ENCODE measurements at regions not wholly inside any gene's neighbourhood (a gene's known extent, or its start where the extent isn't known, plus 50 kb on each side); places are given as distances from the start of the nearest gene placed in this dataset.

DNA sequence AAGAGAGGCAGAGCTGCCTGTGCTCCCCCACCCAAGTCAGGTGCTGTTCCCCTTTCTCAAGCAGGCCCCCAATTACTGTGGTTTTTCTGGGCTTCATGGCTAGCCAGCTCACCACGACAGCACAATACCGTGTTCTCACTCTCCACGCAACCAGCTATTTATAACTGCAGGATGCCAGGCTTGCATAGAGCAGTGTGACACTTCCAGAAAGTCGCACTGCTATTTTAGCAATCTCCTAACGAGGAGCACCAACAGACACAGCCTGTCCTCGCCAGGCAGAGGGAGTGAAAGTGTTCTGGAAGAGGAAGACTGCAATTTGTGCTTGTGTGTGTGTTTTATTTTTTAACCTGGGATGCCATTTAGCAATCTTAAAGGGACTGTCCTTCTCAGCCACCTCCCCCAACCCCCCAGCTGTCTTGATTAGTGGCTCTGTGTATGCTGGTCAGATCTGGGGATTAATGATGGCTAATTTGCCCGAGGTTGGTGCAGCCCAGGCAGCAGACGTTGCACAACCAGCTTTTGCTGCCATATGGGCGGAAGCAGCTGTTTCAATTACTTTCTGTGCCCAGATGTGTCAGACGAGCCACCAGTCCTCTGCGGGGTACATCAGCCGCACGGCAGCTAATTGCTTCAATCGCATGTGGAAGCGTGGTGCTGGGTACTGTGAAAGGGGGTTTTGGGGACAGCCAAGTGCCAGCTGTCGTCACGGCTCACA, 268.0 kb upstream of the ARRDC4 start:
- TF ChIP-seq USF2 (IDR thresholded peaks at IDR 0.05; ENCODE audit: low read depth, low read length) (no peak), POLR2A (IDR thresholded peaks at IDR 0.05; ENCODE audit: low read depth, low read length) (no peak), NFE2L2 (IDR thresholded peaks at IDR 0.05; ENCODE audit: low read depth, low read length) (no peak), RCOR1 (IDR thresholded peaks at IDR 0.05; ENCODE audit: insufficient replicate concordance, low read length) (no peak), RFX5 (IDR thresholded peaks at IDR 0.05; ENCODE audit: low read depth, low read length) (no peak), FOS (IDR thresholded peaks at IDR 0.05; ENCODE audit: low read depth, low read length) (no peak), BHLHE40 (IDR thresholded peaks at IDR 0.05; ENCODE audit: low read depth, low read length) (no peak), MXI1 (IDR thresholded peaks at IDR 0.05; ENCODE audit: borderline replicate concordance, low read depth, low read length) (no peak), CTCF (conservative IDR thresholded peaks at IDR 0.05; ENCODE audit: low read depth, low read length) (no peak), CHD1 (IDR thresholded peaks at IDR 0.05; ENCODE audit: low read depth, low read length) (no peak)
- TF ChIP-seq, protein P1, sequence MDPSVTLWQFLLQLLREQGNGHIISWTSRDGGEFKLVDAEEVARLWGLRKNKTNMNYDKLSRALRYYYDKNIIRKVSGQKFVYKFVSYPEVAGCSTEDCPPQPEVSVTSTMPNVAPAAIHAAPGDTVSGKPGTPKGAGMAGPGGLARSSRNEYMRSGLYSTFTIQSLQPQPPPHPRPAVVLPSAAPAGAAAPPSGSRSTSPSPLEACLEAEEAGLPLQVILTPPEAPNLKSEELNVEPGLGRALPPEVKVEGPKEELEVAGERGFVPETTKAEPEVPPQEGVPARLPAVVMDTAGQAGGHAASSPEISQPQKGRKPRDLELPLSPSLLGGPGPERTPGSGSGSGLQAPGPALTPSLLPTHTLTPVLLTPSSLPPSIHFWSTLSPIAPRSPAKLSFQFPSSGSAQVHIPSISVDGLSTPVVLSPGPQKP (IDR thresholded peaks at IDR 0.05; ENCODE audit: borderline replicate concordance, low read depth, low read length), result no peak
- Histone ChIP-seq H4K8ac (ENCODE audit: low read depth in 2 of 2, low read length in 2 of 2) (no peak overlapping the region), H2AK5ac (ENCODE audit: low read depth, low read length) (no peak overlapping the region), H2AFZ (replicated peaks; ENCODE audit: low read length, poor library complexity) (no peak overlapping the region), H3K14ac (replicated peaks; ENCODE audit: low read depth, low read length) (no peak overlapping the region), H3K4me2 (ENCODE audit: low read depth, low read length) (no peak overlapping the region), H3K9ac (ENCODE audit: low read depth, low read length) (no peak overlapping the region), H3K27ac (ENCODE audit: insufficient read depth, low read length) (no peak overlapping the region), H3K4me1 (ENCODE audit: control insufficient read depth, insufficient read depth, low read length) (no peaks in the 10 kb centered on the region), H3K9me3 (ENCODE audit: control insufficient read depth, insufficient read depth, low read length) (peaks cover 28% of the 10 kb centered on the region), H2BK15ac (ENCODE audit: low read depth, low read length) (no peak overlapping the region), H3K79me1 (ENCODE audit: low read depth in 1 of 2, low read length in 2 of 2) (no peaks in the 10 kb centered on the region), H4K91ac (ENCODE audit: insufficient read depth, low read depth, low read length) (no peak overlapping the region), H4K5ac (ENCODE audit: low read depth, low read length) (no peak overlapping the region), H3K18ac (ENCODE audit: low read depth, low read length) (no peak overlapping the region), H3K9me1 (ENCODE audit: insufficient read depth, low read length) (no peaks in the 10 kb centered on the region), H3K27me3 (ENCODE audit: control insufficient read depth, insufficient read depth, low read length) (no peaks in the 10 kb centered on the region), H2AK9ac (replicated peaks; ENCODE audit: low read depth, low read length, poor library complexity) (no peak overlapping the region), H3K56ac (ENCODE audit: extremely low read depth, insufficient read depth, low read length) (no peak overlapping the region), H2BK20ac (ENCODE audit: low read depth, low read length) (no peak overlapping the region), H3K36me3 (ENCODE audit: control insufficient read depth, insufficient read depth, low read length) (no peaks in the 10 kb centered on the region), H2BK5ac (ENCODE audit: low read depth, low read length, poor library complexity, severe bottlenecking) (no peak overlapping the region), H4K20me1 (ENCODE audit: insufficient read depth, low read length) (no peaks in the 10 kb centered on the region), H3K4ac (ENCODE audit: low read depth, low read length) (no peak overlapping the region), H2BK120ac (ENCODE audit: low read depth, low read length) (no peak overlapping the region), H3K23ac (ENCODE audit: low read depth, low read length) (no peak overlapping the region), H3K4me3 (ENCODE audit: insufficient read depth, low read depth, low read length) (no peak overlapping the region)
- BruUV-seq (replicated peaks), result no TSS peak
- POLR2A ChIA-PET (ENCODE audit: unreplicated experiment), result no interaction called here
- DNase-seq (no peak), ATAC-seq (ENCODE audit: low read depth) (no peak)
- intact Hi-C loops (cut with micrococcal nuclease), result no loop called here
- 25% methylated on average over 4 of the region's 17 CpGs; no CpG with 5 or more reads in 1 of the 2 experiments for WGBS, 2 experiments (ENCODE audit: extremely low coverage in 2 of 2, insufficient read length in 1 of 2)
- CTCF ChIA-PET, result no interaction called here
- in situ Hi-C loops (cut with MboI; ENCODE audit: low sequenced_read_pairs), result no loop called here
- dilution Hi-C loops (cut with HindIII; ENCODE audit: low sequenced_read_pairs, unreplicated experiment), result no loop called here

All from IMR-90 (cell line).